GM12878 (cell line): ENCODE measurements at regions not wholly inside any gene's neighbourhood (a gene's known extent, or its start where the extent isn't known, plus 50 kb on each side); places are given as distances from the start of the nearest gene placed in this dataset.
A peak's percentile ranks its signal among the peaks of the same experiment; 100 is the strongest.
"Not testable (repeated sequence)": the region's sequence is repeated elsewhere in the genome, so short reads cannot be mapped to it uniquely, and the experiment has no call there.

Experiments
- ATAC-seq: fragments of 200-7000 bp; cut with Tn5 transposase; 3 replicates; pipeline ENCODE4 v1.9.1; 2020; ENCODE audit warnings: mild to moderate bottlenecking, moderate library complexity
- BruUV-seq: library from RNA; stranded (reverse); fragments of 400-500 nt; replicated peaks from 2 replicates; lab custom pipeline; 2021; lab: Mats Ljungman, UMichigan
- CTCF ChIA-PET: fragments of 300-600 bp; sonication (Branson Sonifier 250); formaldehyde crosslinking; extraction: SDS; loops from one replicate; lab custom pipeline; 2021; ENCODE audit warnings: inconsistent platforms; lab: Yijun Ruan, JAX
- POLR2A ChIA-PET: fragments of 350-600 bp; formaldehyde crosslinking; extraction: SDS; loops from one replicate; lab custom pipeline; 2021; ENCODE audit warnings: inconsistent platforms; lab: Charles Lee
- RAD21 ChIA-PET: fragments of 300-600 bp; sonication (Branson Sonifier 250); formaldehyde crosslinking; loops from one replicate; lab custom pipeline; 2023; ENCODE audit warnings: antibody characterized with exemption; ENCODE audit not compliant: unreplicated experiment; lab: Charles Lee
- SMC1A ChIA-PET: fragments of 300-600 bp; sonication (Branson Sonifier 250); formaldehyde crosslinking; loops from one replicate; lab custom pipeline; 2023; ENCODE audit not compliant: unreplicated experiment, uncharacterized antibody; lab: Charles Lee
- DNase-seq: peaks from one replicate; pipeline ENCODE4 v3.0.0-alpha.2; 2011; ENCODE audit warnings: low read depth, low spot score
- FAIRE-seq: peaks from 3 replicates; lab custom pipeline; 2011; peaks lifted over from hg19 to GRCh38; lab: Jason Lieb, UNC
- H2AFZ ChIP-seq: 2 replicates; pipeline ENCODE4 v1.6.0; 2011; ENCODE audit warnings: low read depth, low read length, control low read depth; ENCODE audit not compliant: control insufficient read depth
- H3K27ac ChIP-seq: 2 replicates; pipeline ENCODE4 v1.5.1; 2011; ENCODE audit warnings: control low read depth; ENCODE audit not compliant: control insufficient read depth, insufficient read depth
- H3K27me3 ChIP-seq, 2 experiments: replicated peaks in 1 of 2; 2 replicates each; pipeline versions ENCODE4 v1.6.0 to v1.6.1; 2011; ENCODE audit warnings: low read length in 1 of 2; ENCODE audit not compliant: control insufficient read depth in 2 of 2, insufficient read depth in 2 of 2
- H3K36me3 ChIP-seq, 2 experiments: 2 replicates each; pipeline ENCODE4 v1.5.1; 2011; ENCODE audit warnings: low read length in 1 of 2; ENCODE audit not compliant: control insufficient read depth in 2 of 2, insufficient read depth in 2 of 2
- H3K4me1 ChIP-seq: 2 replicates; pipeline ENCODE4 v1.6.1; 2011; ENCODE audit warnings: mild to moderate bottlenecking, low read length, moderate library complexity, mixed read lengths; ENCODE audit not compliant: control insufficient read depth, insufficient read depth
- H3K4me2 ChIP-seq: 2 replicates; pipeline ENCODE4 v1.6.0; 2011; ENCODE audit warnings: control low read depth; ENCODE audit not compliant: control insufficient read depth, insufficient read depth
- H3K4me3 ChIP-seq: fragments of 200-600 bp; sonication (generic); 2 replicates; pipeline ENCODE4 v1.5.1; 2016
- H3K79me2 ChIP-seq: 2 replicates; pipeline ENCODE4 v1.6.0; 2011; ENCODE audit warnings: low read length; ENCODE audit not compliant: control insufficient read depth, insufficient read depth
- H3K9ac ChIP-seq: 2 replicates; pipeline ENCODE4 v1.8.0; 2011; ENCODE audit warnings: low read length, control low read depth, mixed read lengths; ENCODE audit not compliant: control insufficient read depth, insufficient read depth
- H3K9me3 ChIP-seq: replicated peaks from 3 replicates; pipeline ENCODE4 v1.5.1; 2011; ENCODE audit warnings: mild to moderate bottlenecking, low read length; ENCODE audit not compliant: control insufficient read depth, insufficient read depth
- H4K20me1 ChIP-seq: 2 replicates; pipeline ENCODE4 v1.6.0; 2011; ENCODE audit not compliant: control insufficient read depth, insufficient read depth
- WGBS: methylation state at CpG from one replicate; pipeline ENCODE4 v1.1.6; 2016; ENCODE audit warnings: low lambda C conversion rate; ENCODE audit not compliant: insufficient replicate concordance, insufficient coverage; ENCODE audit errors: missing lambda C conversion rate; 5-methylcytosine and 5-hydroxymethylcytosine counted together
- in situ Hi-C: fragments of 300-500 bp; cut with MboI; formaldehyde crosslinking; loops from 9 replicates; pipeline ENCODE4 v1.14.3; 2018; ENCODE audit warnings: mixed read lengths
- intact Hi-C: fragments of 100-400 bp; cut with micrococcal nuclease; formaldehyde crosslinking; loops from one replicate; pipeline ENCODE4 v1.14.2; 2022; ENCODE audit not compliant: unreplicated experiment

DNA sequence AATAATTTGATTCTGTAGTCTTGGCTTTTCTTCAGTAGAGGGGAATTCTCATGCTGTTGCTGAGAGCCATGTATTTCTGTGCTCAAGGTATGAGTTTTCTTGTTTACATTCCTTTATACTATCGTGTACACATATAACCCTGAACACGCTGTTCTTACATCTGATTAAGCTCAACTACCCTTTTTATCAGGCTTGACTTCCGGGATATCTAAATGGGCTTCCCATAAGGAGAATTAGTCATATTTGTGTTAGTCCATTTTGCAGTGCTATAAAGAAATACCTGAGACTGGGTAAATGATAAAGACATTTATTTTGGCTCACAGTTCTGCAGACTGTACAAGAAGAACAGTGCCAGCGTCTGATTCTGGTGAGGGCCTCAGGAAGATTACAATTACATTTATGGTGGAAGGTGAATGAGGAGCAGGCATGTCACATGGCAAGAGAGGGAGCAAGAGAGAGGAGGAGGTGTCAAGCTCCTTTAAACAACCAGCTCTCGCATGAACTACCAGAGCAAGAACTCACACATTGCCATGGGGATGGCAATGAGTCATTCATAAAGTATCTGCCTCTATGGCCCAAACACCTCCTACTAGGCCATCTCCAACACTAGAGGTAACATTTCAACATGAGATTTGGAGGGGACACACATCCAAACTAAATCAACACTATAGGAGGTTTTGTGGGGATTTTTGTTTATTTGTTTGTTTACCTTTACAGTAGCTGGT is 118.2 kb downstream of the LIMS4 start:
- ATAC-seq, FAIRE-seq, H3K4me3 ChIP-seq: not testable (repeated sequence)

DNA sequence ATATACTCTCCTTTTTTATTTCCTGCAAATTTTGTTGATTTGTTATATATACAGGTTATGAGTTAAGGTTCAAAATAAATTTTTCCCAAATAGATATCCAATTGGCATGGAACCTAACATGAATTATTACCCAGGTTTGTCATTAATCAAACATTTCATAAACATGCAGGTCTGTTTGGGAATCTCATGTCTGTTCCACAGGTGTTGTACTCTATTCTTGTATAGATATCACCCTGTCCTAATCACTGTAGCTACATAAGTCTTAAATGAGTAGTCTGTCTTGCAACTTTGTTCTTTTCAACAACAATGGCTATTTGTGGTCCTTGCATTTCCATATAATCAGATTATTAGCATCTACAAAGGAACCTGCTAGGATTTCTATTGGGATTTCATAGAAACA is 121.9 kb downstream of the LIMS4 start:
- DNase-seq, SMC1A ChIA-PET, H3K9me3 ChIP-seq, H2AFZ ChIP-seq, FAIRE-seq, H4K20me1 ChIP-seq, POLR2A ChIA-PET, H3K27me3 ChIP-seq, ATAC-seq, RAD21 ChIA-PET, in situ Hi-C loops, H3K36me3 ChIP-seq, BruUV-seq, H3K4me3 ChIP-seq, intact Hi-C loops, H3K9ac ChIP-seq, H3K4me2 ChIP-seq, H3K27ac ChIP-seq, H3K79me2 ChIP-seq, CTCF ChIA-PET, H3K4me1 ChIP-seq: not testable (repeated sequence)

More for the DNA sequence above, 118.2 kb downstream of the LIMS4 start:
- BruUV-seq, POLR2A ChIA-PET, H4K20me1 ChIP-seq, H2AFZ ChIP-seq, H3K36me3 ChIP-seq, intact Hi-C loops, H3K9me3 ChIP-seq, SMC1A ChIA-PET, DNase-seq, RAD21 ChIA-PET, H3K79me2 ChIP-seq, H3K9ac ChIP-seq, H3K4me2 ChIP-seq, CTCF ChIA-PET, H3K4me1 ChIP-seq, H3K27me3 ChIP-seq, in situ Hi-C loops, H3K27ac ChIP-seq: not testable (repeated sequence)
- WGBS = no CpG with 5 or more reads among the region's 5 CpGs

DNA sequence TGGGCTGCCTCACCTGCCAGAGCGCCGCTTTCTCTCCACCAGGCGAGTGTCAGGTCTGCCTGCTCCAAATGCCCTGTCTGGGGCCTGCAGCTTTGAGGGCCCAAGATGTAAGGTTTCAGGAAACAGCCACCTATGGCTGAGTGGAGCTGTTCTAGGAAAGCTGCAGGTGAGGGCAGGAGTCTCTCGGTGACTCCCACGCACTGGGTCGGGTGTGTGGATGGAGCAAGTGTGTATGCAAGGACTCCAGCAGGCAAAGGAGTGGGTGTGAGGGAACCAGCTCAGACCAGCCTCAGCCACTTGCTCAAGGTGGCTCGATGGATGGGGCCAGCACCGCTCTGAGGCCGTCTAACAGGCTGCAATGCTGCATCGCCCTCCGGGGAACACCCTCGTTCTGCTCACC is 123.7 kb downstream of the LIMS4 start:
- ATAC-seq, RAD21 ChIA-PET, CTCF ChIA-PET, H3K36me3 ChIP-seq, BruUV-seq, in situ Hi-C loops, H3K27me3 ChIP-seq, H4K20me1 ChIP-seq, DNase-seq, FAIRE-seq, SMC1A ChIA-PET, H3K79me2 ChIP-seq, H3K4me3 ChIP-seq, POLR2A ChIA-PET, H3K4me1 ChIP-seq, H3K9me3 ChIP-seq, H3K27ac ChIP-seq, H2AFZ ChIP-seq, H3K9ac ChIP-seq, intact Hi-C loops, H3K4me2 ChIP-seq: not testable (repeated sequence)
- 64% methylated on average over 3 of the region's 12 CpGs for WGBS

DNA sequence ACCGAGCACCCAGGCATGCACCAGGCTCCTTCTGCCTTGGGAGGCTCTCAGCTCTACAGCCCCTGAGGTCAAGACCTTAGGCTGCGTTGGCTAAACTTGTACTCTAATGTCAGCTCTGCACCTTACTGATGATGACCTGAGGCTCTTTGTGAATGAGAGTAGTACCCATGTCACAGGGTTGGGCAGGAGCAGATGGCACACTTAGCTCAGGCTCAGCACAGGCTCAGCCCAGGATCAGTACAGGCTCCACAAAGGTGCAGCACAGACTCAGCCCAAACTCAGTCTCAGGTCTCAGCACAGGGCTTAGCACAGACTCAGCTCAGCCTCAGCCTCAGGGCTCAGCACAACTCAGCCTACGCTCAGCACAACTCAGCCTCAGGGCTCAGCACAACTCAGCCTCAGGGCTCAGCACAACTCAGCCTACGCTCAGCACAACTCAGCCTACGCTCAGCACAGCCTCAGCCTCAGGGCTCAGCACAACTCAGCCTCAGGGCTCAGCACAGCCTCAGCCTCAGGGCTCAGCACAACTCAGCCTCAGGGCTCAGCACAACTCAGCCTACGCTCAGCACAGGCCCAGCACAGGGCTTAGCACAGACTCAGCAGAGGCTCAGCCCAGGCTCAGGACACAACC is 128.1 kb downstream of the LIMS4 start:
- H2AFZ ChIP-seq, intact Hi-C loops, H4K20me1 ChIP-seq, H3K27me3 ChIP-seq, H3K4me1 ChIP-seq, POLR2A ChIA-PET, H3K4me2 ChIP-seq, H3K4me3 ChIP-seq, H3K9me3 ChIP-seq, H3K9ac ChIP-seq, in situ Hi-C loops, H3K79me2 ChIP-seq, CTCF ChIA-PET, H3K27ac ChIP-seq, SMC1A ChIA-PET, DNase-seq, RAD21 ChIA-PET, H3K36me3 ChIP-seq, BruUV-seq: not testable (repeated sequence)
- peak; percentile 33; the same call in 1 of the 3 replicates for ATAC-seq
- peak; percentile 90 for FAIRE-seq
- WGBS = 18% methylated on average over 4 of the region's 6 CpGs
